Chondrocyte (in vitro differentiated cells): ENCODE measurements at regions not wholly inside any gene's neighbourhood (a gene's known extent, or its start where the extent isn't known, plus 50 kb on each side); places are given as distances from the start of the nearest gene placed in this dataset.

Experiments used
- DNase-seq: peaks from one replicate; pipeline ENCODE4 v3.0.0; 2021; ENCODE audit warnings: mixed read lengths, low spot score
- H3K27ac Mint-ChIP-seq: one replicate; pipeline ENCODE4 v1.8.0; 2021; ENCODE audit warnings: mild to moderate bottlenecking, moderate library complexity, mixed read lengths; ENCODE audit not compliant: unreplicated experiment
- H3K27me3 Mint-ChIP-seq: 2 replicates; pipeline ENCODE4 v1.8.0; 2021; ENCODE audit warnings: low read depth, mixed read lengths
- H3K36me3 Mint-ChIP-seq: 2 replicates; pipeline ENCODE4 v1.8.0; 2021; ENCODE audit warnings: low read depth, mixed read lengths
- H3K4me1 Mint-ChIP-seq: 2 replicates; pipeline ENCODE4 v1.8.0; 2021; ENCODE audit warnings: low read depth, mild to moderate bottlenecking, mixed read lengths
- H3K4me3 Mint-ChIP-seq: one replicate; pipeline ENCODE4 v1.8.0; 2021; ENCODE audit warnings: mild to moderate bottlenecking, moderate library complexity, mixed read lengths; ENCODE audit not compliant: unreplicated experiment
- H3K9me3 Mint-ChIP-seq: 2 replicates; pipeline ENCODE4 v1.8.0; 2021; ENCODE audit warnings: low read depth, mixed read lengths
- TF ChIP-seq, protein P1 (sequence below): fragments of 200-600 bp; sonication (generic); IDR thresholded peaks from 2 replicates; pipeline ENCODE4 v1.5.0; 2021; ENCODE audit warnings: antibody characterized with exemption, mild to moderate bottlenecking, moderate library complexity

DNA sequence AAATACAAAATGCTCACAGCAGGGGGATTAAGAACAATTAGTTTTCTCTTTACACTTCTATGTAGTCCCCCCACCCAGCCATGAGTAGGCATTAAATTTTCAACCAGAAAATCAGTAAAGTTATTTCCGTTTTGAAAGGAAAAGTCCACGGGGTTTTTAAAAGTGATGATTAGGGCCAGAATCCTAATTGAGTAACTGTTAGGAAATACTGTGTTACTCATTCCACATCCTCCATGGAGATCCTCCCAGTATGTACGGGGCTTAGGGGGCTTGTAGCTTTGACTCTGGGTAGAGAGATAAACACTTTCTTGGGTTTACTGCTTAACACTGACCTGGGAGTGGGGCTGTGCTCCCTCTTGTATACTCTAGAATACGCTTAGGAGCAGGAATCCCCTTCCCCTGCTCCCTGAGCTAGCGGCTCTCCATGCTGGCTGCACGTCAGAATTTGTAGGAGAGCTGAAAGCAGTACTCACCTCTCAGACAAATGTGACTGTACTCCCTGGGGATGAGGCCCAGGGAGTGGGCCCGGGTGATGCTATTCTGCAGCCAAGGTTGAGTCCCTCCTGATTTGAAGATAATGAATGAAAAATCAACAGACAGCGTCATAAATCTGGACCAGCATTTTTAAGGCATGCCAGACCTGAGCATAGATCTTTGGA, 100.5 kb downstream of the SLC4A3 start:
- no peak overlapping the region for H3K4me3 Mint-ChIP-seq
- no peak overlapping the region for H3K27ac Mint-ChIP-seq
- TF ChIP-seq, protein P1, sequence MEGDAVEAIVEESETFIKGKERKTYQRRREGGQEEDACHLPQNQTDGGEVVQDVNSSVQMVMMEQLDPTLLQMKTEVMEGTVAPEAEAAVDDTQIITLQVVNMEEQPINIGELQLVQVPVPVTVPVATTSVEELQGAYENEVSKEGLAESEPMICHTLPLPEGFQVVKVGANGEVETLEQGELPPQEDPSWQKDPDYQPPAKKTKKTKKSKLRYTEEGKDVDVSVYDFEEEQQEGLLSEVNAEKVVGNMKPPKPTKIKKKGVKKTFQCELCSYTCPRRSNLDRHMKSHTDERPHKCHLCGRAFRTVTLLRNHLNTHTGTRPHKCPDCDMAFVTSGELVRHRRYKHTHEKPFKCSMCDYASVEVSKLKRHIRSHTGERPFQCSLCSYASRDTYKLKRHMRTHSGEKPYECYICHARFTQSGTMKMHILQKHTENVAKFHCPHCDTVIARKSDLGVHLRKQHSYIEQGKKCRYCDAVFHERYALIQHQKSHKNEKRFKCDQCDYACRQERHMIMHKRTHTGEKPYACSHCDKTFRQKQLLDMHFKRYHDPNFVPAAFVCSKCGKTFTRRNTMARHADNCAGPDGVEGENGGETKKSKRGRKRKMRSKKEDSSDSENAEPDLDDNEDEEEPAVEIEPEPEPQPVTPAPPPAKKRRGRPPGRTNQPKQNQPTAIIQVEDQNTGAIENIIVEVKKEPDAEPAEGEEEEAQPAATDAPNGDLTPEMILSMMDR = no peak
- H3K9me3 Mint-ChIP-seq = no peaks in the 10 kb centered on the region
- no peaks in the 10 kb centered on the region for H3K4me1 Mint-ChIP-seq
- no peak for DNase-seq
- no peaks in the 10 kb centered on the region for H3K27me3 Mint-ChIP-seq
- H3K36me3 Mint-ChIP-seq = no peaks in the 10 kb centered on the region

DNA sequence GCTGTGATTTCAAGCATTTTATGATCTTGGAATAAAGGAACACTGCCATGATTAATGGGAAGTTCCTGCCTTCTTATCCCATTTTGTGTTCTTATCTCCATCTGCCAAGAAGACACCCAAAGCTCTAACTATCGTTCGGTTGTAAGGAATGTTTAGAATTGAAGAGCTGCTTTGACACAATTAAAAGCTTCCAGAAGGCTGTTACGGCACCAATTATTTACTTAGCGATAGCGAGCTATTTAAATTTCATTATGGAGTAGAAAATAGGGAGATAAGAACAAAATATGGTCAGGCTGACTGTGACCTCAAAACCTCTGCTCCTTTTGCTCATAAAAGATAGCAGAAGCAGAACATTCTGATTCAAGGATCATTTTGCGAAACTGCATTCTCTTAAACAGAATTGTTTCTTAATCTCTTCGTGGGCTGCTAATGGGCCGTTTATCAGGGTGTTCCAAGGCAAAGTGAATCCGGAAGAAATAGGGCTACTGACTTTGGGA, 101.6 kb downstream of the SLC4A3 start:
- Mint-ChIP-seq H3K9me3 (no peaks in the 10 kb centered on the region), H3K36me3 (no peaks in the 10 kb centered on the region), H3K27me3 (no peaks in the 10 kb centered on the region), H3K4me1 (peaks cover 4% of the 10 kb centered on the region), H3K4me3 (no peak overlapping the region), H3K27ac (no peak overlapping the region)
- DNase-seq = no peak
- TF ChIP-seq, protein P1 = no peak

DNA sequence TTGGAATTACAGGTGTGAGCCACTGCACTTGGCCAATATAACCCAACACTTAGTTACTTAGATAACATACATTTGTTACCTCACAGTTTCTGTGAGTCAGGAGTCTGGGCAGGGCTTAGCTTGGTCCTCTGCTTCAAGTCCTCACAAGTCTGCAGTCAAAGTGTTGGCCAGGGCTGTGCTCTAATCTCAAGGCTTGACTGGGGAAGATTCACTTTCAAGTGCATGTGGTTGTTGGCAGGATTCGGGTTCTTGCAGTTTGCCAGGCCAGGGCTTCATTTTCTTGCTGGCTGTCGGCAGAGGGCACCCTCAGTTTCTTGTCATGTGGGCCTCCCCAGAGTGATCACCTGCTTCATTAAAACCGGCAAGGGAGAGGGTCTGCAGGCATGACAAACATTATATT, 103.7 kb downstream of the SLC4A3 start:
- Mint-ChIP-seq H3K27ac (no peak overlapping the region), H3K4me3 (no peak overlapping the region), H3K9me3 (no peaks in the 10 kb centered on the region), H3K36me3 (no peaks in the 10 kb centered on the region), H3K4me1 (peaks cover 4% of the 10 kb centered on the region), H3K27me3 (no peaks in the 10 kb centered on the region)
- TF ChIP-seq, protein P1 = no peak
- no peak for DNase-seq

DNA sequence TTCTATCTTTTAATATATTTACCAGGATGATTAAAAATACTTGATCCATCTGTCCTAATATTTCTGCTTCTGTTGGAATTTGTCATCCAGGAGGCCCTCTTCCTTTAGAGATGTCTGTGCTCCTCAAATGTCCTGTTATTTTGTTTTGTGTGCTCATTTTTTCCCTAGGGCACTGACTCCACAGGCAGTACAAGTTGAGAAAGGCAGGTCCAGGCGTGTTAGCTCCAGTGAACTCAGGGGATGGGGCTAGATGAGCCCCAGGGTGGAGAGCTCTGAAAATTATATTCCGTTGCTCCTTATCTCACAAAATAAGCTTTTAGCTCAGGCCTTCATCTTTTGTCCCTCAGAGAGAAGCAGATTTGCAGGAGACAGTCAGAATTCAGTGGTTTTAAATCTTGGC, 105.7 kb downstream of the SLC4A3 start:
- no peaks in the 10 kb centered on the region for H3K9me3 Mint-ChIP-seq
- TF ChIP-seq, protein P1 = no peak
- no peaks in the 10 kb centered on the region for H3K36me3 Mint-ChIP-seq
- H3K4me3 Mint-ChIP-seq = no peak overlapping the region
- no peak overlapping the region for H3K27ac Mint-ChIP-seq
- DNase-seq = no peak
- no peaks in the 10 kb centered on the region for H3K27me3 Mint-ChIP-seq
- H3K4me1 Mint-ChIP-seq = peaks cover 4% of the 10 kb centered on the region

DNA sequence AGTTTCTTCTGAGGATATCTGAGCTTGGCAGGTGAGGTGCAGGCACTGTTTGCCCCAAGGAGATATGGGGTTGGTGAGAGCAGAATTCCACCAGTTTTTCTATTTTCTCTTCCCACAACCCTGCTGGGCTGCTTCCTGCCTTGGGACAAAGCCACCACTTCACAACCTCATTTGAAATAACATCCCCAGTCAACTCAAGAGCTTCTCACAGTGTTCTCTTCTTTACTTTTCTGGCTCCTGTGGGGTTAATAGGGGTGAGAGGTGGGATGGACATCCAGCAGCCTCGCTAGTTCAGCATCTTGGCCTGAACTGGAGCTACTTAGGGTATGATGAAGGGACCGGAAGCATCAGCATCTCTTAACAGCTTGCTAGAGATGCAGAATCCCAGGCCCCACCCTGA, 106.3 kb downstream of the SLC4A3 start:
- no peak for DNase-seq
- Mint-ChIP-seq H3K4me1 (peaks cover 4% of the 10 kb centered on the region), H3K27ac (no peak overlapping the region), H3K9me3 (no peaks in the 10 kb centered on the region), H3K27me3 (no peaks in the 10 kb centered on the region), H3K36me3 (no peaks in the 10 kb centered on the region), H3K4me3 (no peak overlapping the region)
- TF ChIP-seq, protein P1 = no peak
